ENCODE measurements at regions not wholly inside any gene's neighbourhood (a gene's known extent, or its start where the extent isn't known, plus 50 kb on each side); places are given as distances from the start of the nearest gene placed in this dataset.
"Not testable (repeated sequence)": the region's sequence is repeated elsewhere in the genome, so short reads cannot be mapped to it uniquely, and the experiment has no call there.

- DNase-seq: no peak
Observed at GRCh38 chr6:154602296-154602695, 91.8 kb upstream of the CNKSR3 start.

GRCh38 chr6:154602708-154603107 lies 92.2 kb upstream of the CNKSR3 start:
- no peak for DNase-seq

GRCh38 chr6:154604119-154604518 lies 93.6 kb upstream of the CNKSR3 start:
- DNase-seq: no peak

GRCh38 chr6:154605178-154605881 lies 94.8 kb upstream of the CNKSR3 start:
- DNase-seq: no peak

- no peak for DNase-seq
Observed at GRCh38 chr6:154605882-154606370, 95.4 kb upstream of the CNKSR3 start.

- DNase-seq: no peak
Observed at GRCh38 chr6:154606457-154606856, 96.0 kb upstream of the CNKSR3 start.

GRCh38 chr6:154606860-154607259 lies 96.4 kb upstream of the CNKSR3 start:
- DNase-seq: no peak

- no peak for DNase-seq
Observed at GRCh38 chr6:154611241-154611640, 100.8 kb upstream of the CNKSR3 start.

GRCh38 chr6:154611847-154612246 lies 101.4 kb upstream of the CNKSR3 start:
- no peak for DNase-seq

- DNase-seq: no peak
Observed at GRCh38 chr6:154613137-154613676, 102.7 kb upstream of the CNKSR3 start.

GRCh38 chr6:154614101-154614500 lies 103.6 kb upstream of the CNKSR3 start:
- no peak for DNase-seq

GRCh38 chr6:154614641-154615040 lies 104.2 kb upstream of the CNKSR3 start:
- no peak for DNase-seq

GRCh38 chr6:154615483-154616025 lies 105.1 kb upstream of the CNKSR3 start:
- no peak for DNase-seq

GRCh38 chr6:154617175-154617574 lies 106.7 kb upstream of the CNKSR3 start:
- DNase-seq: no peak

- no peak for DNase-seq
Observed at GRCh38 chr6:154619146-154619545, 108.7 kb upstream of the CNKSR3 start.

- DNase-seq: no peak
Observed at GRCh38 chr6:154621686-154622085, 111.2 kb upstream of the CNKSR3 start.

- no peak for DNase-seq
Observed at GRCh38 chr6:154622618-154623336, 110.4 kb upstream of the SCAF8 start.

- DNase-seq: no peak
Observed at GRCh38 chr6:154623391-154623790, 109.8 kb upstream of the SCAF8 start.

- DNase-seq: no peak
Observed at GRCh38 chr6:154624038-154624599, 109.1 kb upstream of the SCAF8 start.

GRCh38 chr6:154624727-154625126 lies 108.5 kb upstream of the SCAF8 start:
- not testable (repeated sequence) for DNase-seq

- DNase-seq: no peak
Observed at GRCh38 chr6:154625721-154626120, 107.5 kb upstream of the SCAF8 start.

- no peak for DNase-seq
Observed at GRCh38 chr6:154629127-154629526, 104.1 kb upstream of the SCAF8 start.

GRCh38 chr6:154632119-154632518 lies 101.1 kb upstream of the SCAF8 start:
- no peak for DNase-seq
